Neural cell (in vitro differentiated cells): ENCODE measurements at regions not wholly inside any gene's neighbourhood (a gene's known extent, or its start where the extent isn't known, plus 50 kb on each side); places are given as distances from the start of the nearest gene placed in this dataset.

Source experiments
- EP300 ChIP-seq: fragments of 450-650 bp; conservative IDR thresholded peaks from 2 replicates; pipeline ENCODE4 v1.6.1; 2014; ENCODE audit warnings: antibody characterized with exemption, mild to moderate bottlenecking, moderate library complexity; ENCODE audit not compliant: poor library complexity, severe bottlenecking
- EZH2 ChIP-seq: fragments of 200-600, 300-800 bp; shearing (Covaris generic), sonication (generic); IDR thresholded peaks from 2 replicates; pipeline ENCODE4 v1.6.1; 2014; ENCODE audit warnings: antibody characterized with exemption, low read length, borderline replicate concordance, mild to moderate bottlenecking; ENCODE audit not compliant: insufficient read depth, poor library complexity, severe bottlenecking
- POLR2AphosphoS5 ChIP-seq: IDR thresholded peaks from 2 replicates; pipeline ENCODE4 v1.6.1; 2012
- TF ChIP-seq, protein P1 (sequence below): fragments of 450-650 bp; IDR thresholded peaks from 2 replicates; pipeline ENCODE4 v1.5.1; 2014; ENCODE audit warnings: antibody characterized with exemption, mild to moderate bottlenecking, moderate library complexity; ENCODE audit not compliant: poor library complexity, severe bottlenecking
- TF ChIP-seq, protein P2 (sequence below): IDR thresholded peaks from 2 replicates; pipeline ENCODE4 v1.6.1; 2012; ENCODE audit warnings: borderline replicate concordance

DNA sequence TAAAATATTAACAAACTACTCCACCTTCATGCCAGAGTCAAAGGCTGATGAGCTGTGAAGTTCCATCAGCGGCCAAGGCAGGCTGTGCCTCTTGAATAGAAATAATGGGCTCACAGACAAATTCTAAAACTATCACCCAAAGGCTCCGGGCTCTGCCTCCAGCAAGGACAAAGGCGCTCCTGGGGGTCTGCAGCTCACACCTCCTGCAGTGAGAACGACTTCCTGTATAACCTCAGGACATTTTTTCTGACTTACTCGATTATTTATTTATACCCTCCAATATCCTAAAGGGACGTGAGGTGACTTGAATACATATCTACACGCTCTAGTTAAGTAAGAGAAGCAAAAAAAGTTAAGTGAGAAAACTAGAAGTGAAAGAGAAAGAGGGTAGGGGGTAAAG lies 500.7 kb downstream of the CCSER2 start:
- no peak for TF ChIP-seq EP300
- TF ChIP-seq, protein P1, sequence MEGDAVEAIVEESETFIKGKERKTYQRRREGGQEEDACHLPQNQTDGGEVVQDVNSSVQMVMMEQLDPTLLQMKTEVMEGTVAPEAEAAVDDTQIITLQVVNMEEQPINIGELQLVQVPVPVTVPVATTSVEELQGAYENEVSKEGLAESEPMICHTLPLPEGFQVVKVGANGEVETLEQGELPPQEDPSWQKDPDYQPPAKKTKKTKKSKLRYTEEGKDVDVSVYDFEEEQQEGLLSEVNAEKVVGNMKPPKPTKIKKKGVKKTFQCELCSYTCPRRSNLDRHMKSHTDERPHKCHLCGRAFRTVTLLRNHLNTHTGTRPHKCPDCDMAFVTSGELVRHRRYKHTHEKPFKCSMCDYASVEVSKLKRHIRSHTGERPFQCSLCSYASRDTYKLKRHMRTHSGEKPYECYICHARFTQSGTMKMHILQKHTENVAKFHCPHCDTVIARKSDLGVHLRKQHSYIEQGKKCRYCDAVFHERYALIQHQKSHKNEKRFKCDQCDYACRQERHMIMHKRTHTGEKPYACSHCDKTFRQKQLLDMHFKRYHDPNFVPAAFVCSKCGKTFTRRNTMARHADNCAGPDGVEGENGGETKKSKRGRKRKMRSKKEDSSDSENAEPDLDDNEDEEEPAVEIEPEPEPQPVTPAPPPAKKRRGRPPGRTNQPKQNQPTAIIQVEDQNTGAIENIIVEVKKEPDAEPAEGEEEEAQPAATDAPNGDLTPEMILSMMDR = no peak
- TF ChIP-seq, protein P2, sequence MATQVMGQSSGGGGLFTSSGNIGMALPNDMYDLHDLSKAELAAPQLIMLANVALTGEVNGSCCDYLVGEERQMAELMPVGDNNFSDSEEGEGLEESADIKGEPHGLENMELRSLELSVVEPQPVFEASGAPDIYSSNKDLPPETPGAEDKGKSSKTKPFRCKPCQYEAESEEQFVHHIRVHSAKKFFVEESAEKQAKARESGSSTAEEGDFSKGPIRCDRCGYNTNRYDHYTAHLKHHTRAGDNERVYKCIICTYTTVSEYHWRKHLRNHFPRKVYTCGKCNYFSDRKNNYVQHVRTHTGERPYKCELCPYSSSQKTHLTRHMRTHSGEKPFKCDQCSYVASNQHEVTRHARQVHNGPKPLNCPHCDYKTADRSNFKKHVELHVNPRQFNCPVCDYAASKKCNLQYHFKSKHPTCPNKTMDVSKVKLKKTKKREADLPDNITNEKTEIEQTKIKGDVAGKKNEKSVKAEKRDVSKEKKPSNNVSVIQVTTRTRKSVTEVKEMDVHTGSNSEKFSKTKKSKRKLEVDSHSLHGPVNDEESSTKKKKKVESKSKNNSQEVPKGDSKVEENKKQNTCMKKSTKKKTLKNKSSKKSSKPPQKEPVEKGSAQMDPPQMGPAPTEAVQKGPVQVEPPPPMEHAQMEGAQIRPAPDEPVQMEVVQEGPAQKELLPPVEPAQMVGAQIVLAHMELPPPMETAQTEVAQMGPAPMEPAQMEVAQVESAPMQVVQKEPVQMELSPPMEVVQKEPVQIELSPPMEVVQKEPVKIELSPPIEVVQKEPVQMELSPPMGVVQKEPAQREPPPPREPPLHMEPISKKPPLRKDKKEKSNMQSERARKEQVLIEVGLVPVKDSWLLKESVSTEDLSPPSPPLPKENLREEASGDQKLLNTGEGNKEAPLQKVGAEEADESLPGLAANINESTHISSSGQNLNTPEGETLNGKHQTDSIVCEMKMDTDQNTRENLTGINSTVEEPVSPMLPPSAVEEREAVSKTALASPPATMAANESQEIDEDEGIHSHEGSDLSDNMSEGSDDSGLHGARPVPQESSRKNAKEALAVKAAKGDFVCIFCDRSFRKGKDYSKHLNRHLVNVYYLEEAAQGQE = no peak
- TF ChIP-seq EZH2 = no peak
- TF ChIP-seq POLR2AphosphoS5 = no peak
